Panc1 (cell line): ENCODE measurements at regions not wholly inside any gene's neighbourhood (a gene's known extent, or its start where the extent isn't known, plus 50 kb on each side); places are given as distances from the start of the nearest gene placed in this dataset.

Experiments
- CTCF ChIP-seq: fragments of 450-650 bp; IDR thresholded peaks from 2 replicates; pipeline ENCODE4 v1.5.1; 2017; ENCODE audit warnings: mild to moderate bottlenecking
- POLR2AphosphoS5 ChIP-seq: IDR thresholded peaks from 2 replicates; pipeline ENCODE4 v1.6.1; 2012; ENCODE audit warnings: mild to moderate bottlenecking, low read depth, low read length, moderate library complexity
- SIN3A ChIP-seq: IDR thresholded peaks from 2 replicates; pipeline ENCODE4 v1.6.1; 2012; ENCODE audit warnings: low read depth, mild to moderate bottlenecking, low read length, moderate library complexity, borderline replicate concordance; ENCODE audit not compliant: insufficient read depth
- TF ChIP-seq, protein P1 (sequence below), 2 experiments: IDR thresholded peaks; 2 replicates each; pipeline ENCODE4 v1.6.1; 2011 to 2012; ENCODE audit warnings: low read depth in 2 of 2, control low read depth in 1 of 2, low read length in 1 of 2, mild to moderate bottlenecking in 1 of 2, moderate library complexity in 1 of 2; ENCODE audit not compliant: insufficient read depth in 1 of 2

- TF ChIP-seq CTCF (no peak), POLR2AphosphoS5 (no peak), SIN3A (no peak)
- TF ChIP-seq, protein P1, sequence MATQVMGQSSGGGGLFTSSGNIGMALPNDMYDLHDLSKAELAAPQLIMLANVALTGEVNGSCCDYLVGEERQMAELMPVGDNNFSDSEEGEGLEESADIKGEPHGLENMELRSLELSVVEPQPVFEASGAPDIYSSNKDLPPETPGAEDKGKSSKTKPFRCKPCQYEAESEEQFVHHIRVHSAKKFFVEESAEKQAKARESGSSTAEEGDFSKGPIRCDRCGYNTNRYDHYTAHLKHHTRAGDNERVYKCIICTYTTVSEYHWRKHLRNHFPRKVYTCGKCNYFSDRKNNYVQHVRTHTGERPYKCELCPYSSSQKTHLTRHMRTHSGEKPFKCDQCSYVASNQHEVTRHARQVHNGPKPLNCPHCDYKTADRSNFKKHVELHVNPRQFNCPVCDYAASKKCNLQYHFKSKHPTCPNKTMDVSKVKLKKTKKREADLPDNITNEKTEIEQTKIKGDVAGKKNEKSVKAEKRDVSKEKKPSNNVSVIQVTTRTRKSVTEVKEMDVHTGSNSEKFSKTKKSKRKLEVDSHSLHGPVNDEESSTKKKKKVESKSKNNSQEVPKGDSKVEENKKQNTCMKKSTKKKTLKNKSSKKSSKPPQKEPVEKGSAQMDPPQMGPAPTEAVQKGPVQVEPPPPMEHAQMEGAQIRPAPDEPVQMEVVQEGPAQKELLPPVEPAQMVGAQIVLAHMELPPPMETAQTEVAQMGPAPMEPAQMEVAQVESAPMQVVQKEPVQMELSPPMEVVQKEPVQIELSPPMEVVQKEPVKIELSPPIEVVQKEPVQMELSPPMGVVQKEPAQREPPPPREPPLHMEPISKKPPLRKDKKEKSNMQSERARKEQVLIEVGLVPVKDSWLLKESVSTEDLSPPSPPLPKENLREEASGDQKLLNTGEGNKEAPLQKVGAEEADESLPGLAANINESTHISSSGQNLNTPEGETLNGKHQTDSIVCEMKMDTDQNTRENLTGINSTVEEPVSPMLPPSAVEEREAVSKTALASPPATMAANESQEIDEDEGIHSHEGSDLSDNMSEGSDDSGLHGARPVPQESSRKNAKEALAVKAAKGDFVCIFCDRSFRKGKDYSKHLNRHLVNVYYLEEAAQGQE (IDR thresholded peaks at IDR 0.05; ENCODE audit: insufficient read depth in 1 of 2, low read depth in 2 of 2, low read length in 1 of 2): no peak
Measured at GRCh38 chr14:29205658-29206057, 439.1 kb downstream of the FOXG1 start.
